ENCODE measurements at regions not wholly inside any gene's neighbourhood (a gene's known extent, or its start where the extent isn't known, plus 50 kb on each side); places are given as distances from the start of the nearest gene placed in this dataset.

GRCh38 chr12:124207617-124208016 lies 87.3 kb upstream of the RFLNA start:
- H3K27me3 Mint-ChIP-seq: peaks cover 9% of the 10 kb centered on the region
- WGBS (ENCODE audit: insufficient coverage): 69% methylated on average over 12 of the region's 15 CpGs
- intact Hi-C loops (cut with micrococcal nuclease): no loop called here

GRCh38 chr12:124208489-124208888 lies 86.4 kb upstream of the RFLNA start:
- no peak for DNase-seq
- H3K27ac Mint-ChIP-seq: no peak overlapping the region
- H3K36me3 ChIP-seq (replicated peaks in 1 of 2; ENCODE audit: control extremely low read depth in 1 of 2, control insufficient read depth in 1 of 2, extremely low read depth in 1 of 2, insufficient read depth in 2 of 2, low read length in 1 of 2): no peaks in the 10 kb centered on the region
- no peaks in the 10 kb centered on the region for H4K20me1 ChIP-seq (ENCODE audit: control insufficient read depth, insufficient read depth, low read length, poor library complexity, severe bottlenecking)
- no peaks in the 10 kb centered on the region for H3K4me1 Mint-ChIP-seq
- no peak overlapping the region for H2AFZ ChIP-seq (ENCODE audit: insufficient read depth, low read depth, low read length, poor library complexity, severe bottlenecking)
- no peak for TF ChIP-seq EZH2 (IDR thresholded peaks at IDR 0.05; ENCODE audit: borderline replicate concordance, insufficient read depth, low read depth, low read length, poor library complexity, severe bottlenecking)
- TF ChIP-seq CTCF (IDR thresholded peaks at IDR 0.05): no peak
- no peak overlapping the region for H3K4me3 ChIP-seq (ENCODE audit: control extremely low read depth in 1 of 5, extremely low read depth in 1 of 5, insufficient read depth in 1 of 5, low read depth in 2 of 5, low read length in 4 of 5)
- no peak overlapping the region for H3K9ac ChIP-seq (ENCODE audit: low read length)
- CTCF ChIA-PET: no interaction called here
- intact Hi-C loops (cut with micrococcal nuclease): no loop called here
- 92% methylated on average over 14 of the region's 15 CpGs for WGBS (ENCODE audit: insufficient coverage)
- no peak overlapping the region for H3K4me2 ChIP-seq (replicated peaks; ENCODE audit: low read depth, low read length, poor library complexity, severe bottlenecking)
- peaks cover 0 to 3% (median 2%) of the 10 kb centered on the region in 3 donors for H3K9me3 ChIP-seq (ENCODE audit: control extremely low read depth in 1 of 3, control insufficient read depth in 2 of 3, insufficient read depth in 1 of 3, low read length in 2 of 3)
- H3K27me3 ChIP-seq (replicated peaks in 1 of 4; ENCODE audit: control extremely low read depth in 1 of 4, control insufficient read depth in 3 of 4, insufficient read depth in 4 of 4, low read length in 3 of 4): no peaks in the 10 kb centered on the region
- no peaks in the 10 kb centered on the region for H3K79me2 ChIP-seq (ENCODE audit: control insufficient read depth, insufficient read depth, low read length)
- ATAC-seq (ENCODE audit: low read depth): no peak
- no peaks in the 10 kb centered on the region for H3K4me1 ChIP-seq (ENCODE audit: control insufficient read depth in 2 of 2, insufficient read depth in 2 of 2, low read length in 2 of 2)
- no peak overlapping the region for H3K27ac ChIP-seq (ENCODE audit: low read length in 2 of 2)
- H3K9me3 Mint-ChIP-seq (ENCODE audit: insufficient read depth): peaks cover 13% of the 10 kb centered on the region
- H3K27me3 Mint-ChIP-seq: peaks cover 12% of the 10 kb centered on the region
- POLR2A ChIA-PET: no interaction called here
- H3K4me3 Mint-ChIP-seq: no peak overlapping the region

More at GRCh38 chr12:124207617-124208016, 87.3 kb upstream of the RFLNA start:
- ChIA-PET POLR2A (no interaction called here), CTCF (no interaction called here)
- DNase-seq (no peak), ATAC-seq (ENCODE audit: low read depth) (no peak)
- no peak for TF ChIP-seq EZH2 (IDR thresholded peaks at IDR 0.05; ENCODE audit: borderline replicate concordance, insufficient read depth, low read depth, low read length, poor library complexity, severe bottlenecking)
- Histone ChIP-seq H3K9me3 (ENCODE audit: control extremely low read depth in 1 of 3, control insufficient read depth in 2 of 3, insufficient read depth in 1 of 3, low read length in 2 of 3) (peaks cover 0 to 3% (median 2%) of the 10 kb centered on the region in 3 donors), H3K4me2 (replicated peaks; ENCODE audit: low read depth, low read length, poor library complexity, severe bottlenecking) (no peak overlapping the region), H3K36me3 (replicated peaks in 1 of 2; ENCODE audit: control extremely low read depth in 1 of 2, control insufficient read depth in 1 of 2, extremely low read depth in 1 of 2, insufficient read depth in 2 of 2, low read length in 1 of 2) (no peaks in the 10 kb centered on the region), H3K4me1 (ENCODE audit: control insufficient read depth in 2 of 2, insufficient read depth in 2 of 2, low read length in 2 of 2) (no peaks in the 10 kb centered on the region), H4K20me1 (ENCODE audit: control insufficient read depth, insufficient read depth, low read length, poor library complexity, severe bottlenecking) (no peaks in the 10 kb centered on the region), H2AFZ (ENCODE audit: insufficient read depth, low read depth, low read length, poor library complexity, severe bottlenecking) (no peak overlapping the region), H3K27me3 (replicated peaks in 1 of 4; ENCODE audit: control extremely low read depth in 1 of 4, control insufficient read depth in 3 of 4, insufficient read depth in 4 of 4, low read length in 3 of 4) (no peaks in the 10 kb centered on the region), H3K9ac (ENCODE audit: low read length) (no peak overlapping the region), H3K79me2 (ENCODE audit: control insufficient read depth, insufficient read depth, low read length) (no peaks in the 10 kb centered on the region), H3K27ac (ENCODE audit: low read length in 2 of 2) (no peak overlapping the region), H3K4me3 (ENCODE audit: control extremely low read depth in 1 of 5, extremely low read depth in 1 of 5, insufficient read depth in 1 of 5, low read depth in 2 of 5, low read length in 4 of 5) (no peak overlapping the region)
- H3K4me1 Mint-ChIP-seq: no peaks in the 10 kb centered on the region
- H3K4me3 Mint-ChIP-seq: no peak overlapping the region
- H3K27ac Mint-ChIP-seq: no peak overlapping the region
- peaks cover 13% of the 10 kb centered on the region for H3K9me3 Mint-ChIP-seq (ENCODE audit: insufficient read depth)

Measured in B cell (primary cell).